ENCODE measurements at regions not wholly inside any gene's neighbourhood (a gene's known extent, or its start where the extent isn't known, plus 50 kb on each side); places are given as distances from the start of the nearest gene placed in this dataset.

DNA sequence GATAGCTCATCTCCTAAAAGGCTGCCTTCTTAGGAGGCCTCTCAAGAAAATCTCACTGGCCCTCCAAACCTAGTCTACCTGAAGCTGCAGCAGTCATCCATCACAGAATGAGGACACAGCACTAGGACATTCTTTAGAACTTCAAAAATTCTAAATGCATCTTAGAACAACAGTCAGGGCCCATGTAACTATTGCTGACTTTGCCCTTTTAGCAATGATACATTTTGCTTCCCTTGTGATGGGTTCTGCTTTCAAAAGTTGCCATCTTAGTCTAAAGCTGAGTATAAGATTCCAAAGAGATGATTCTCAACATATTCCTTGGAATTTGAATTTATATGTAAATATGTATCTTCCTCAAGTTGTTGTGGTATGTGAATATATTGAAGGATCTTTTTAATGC is 793.0 kb downstream of the RAB28 start:
- Histone ChIP-seq H3K36me3 (no peaks in the 10 kb centered on the region), H3K4me3 (no peak overlapping the region), H3K27me3 (replicated peaks; ENCODE audit: insufficient read depth) (no peaks in the 10 kb centered on the region), H3K4me1 (ENCODE audit: control insufficient read depth in 1 of 2, low read depth in 2 of 2) (no peaks in the 10 kb centered on the region), H3K27ac (no peak overlapping the region), H3K9me3 (no peaks in the 10 kb centered on the region)
- DNase-seq (ENCODE audit: low spot score) (no peak), ATAC-seq (ENCODE audit: insufficient number of reproducible peaks, low FRiP score, low read depth) (no peak)
- TF ChIP-seq, protein P1, sequence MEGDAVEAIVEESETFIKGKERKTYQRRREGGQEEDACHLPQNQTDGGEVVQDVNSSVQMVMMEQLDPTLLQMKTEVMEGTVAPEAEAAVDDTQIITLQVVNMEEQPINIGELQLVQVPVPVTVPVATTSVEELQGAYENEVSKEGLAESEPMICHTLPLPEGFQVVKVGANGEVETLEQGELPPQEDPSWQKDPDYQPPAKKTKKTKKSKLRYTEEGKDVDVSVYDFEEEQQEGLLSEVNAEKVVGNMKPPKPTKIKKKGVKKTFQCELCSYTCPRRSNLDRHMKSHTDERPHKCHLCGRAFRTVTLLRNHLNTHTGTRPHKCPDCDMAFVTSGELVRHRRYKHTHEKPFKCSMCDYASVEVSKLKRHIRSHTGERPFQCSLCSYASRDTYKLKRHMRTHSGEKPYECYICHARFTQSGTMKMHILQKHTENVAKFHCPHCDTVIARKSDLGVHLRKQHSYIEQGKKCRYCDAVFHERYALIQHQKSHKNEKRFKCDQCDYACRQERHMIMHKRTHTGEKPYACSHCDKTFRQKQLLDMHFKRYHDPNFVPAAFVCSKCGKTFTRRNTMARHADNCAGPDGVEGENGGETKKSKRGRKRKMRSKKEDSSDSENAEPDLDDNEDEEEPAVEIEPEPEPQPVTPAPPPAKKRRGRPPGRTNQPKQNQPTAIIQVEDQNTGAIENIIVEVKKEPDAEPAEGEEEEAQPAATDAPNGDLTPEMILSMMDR (IDR thresholded peaks at IDR 0.05): no peak

DNA sequence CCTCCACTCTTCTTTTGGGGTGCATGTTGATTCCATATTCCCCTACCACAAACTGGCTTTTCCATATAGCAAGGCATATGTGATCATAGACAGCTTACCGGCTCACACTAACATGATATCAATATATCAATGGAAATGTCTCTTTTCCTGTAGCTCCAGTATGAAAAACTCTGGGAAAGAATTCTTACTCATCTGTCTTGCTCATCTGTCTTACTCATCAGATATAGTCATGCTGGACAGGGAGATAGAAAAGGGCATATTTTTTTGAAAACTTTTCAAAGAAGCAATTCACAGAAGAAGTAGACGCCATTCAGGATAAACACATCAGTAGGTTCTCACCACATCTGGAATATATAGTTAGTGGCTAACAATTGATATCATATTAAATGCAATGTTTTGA is 794.7 kb downstream of the RAB28 start:
- Histone ChIP-seq H3K27ac (no peak overlapping the region), H3K36me3 (no peaks in the 10 kb centered on the region), H3K27me3 (replicated peaks; ENCODE audit: insufficient read depth) (no peaks in the 10 kb centered on the region), H3K9me3 (no peaks in the 10 kb centered on the region), H3K4me3 (no peak overlapping the region), H3K4me1 (ENCODE audit: control insufficient read depth in 1 of 2, low read depth in 2 of 2) (no peaks in the 10 kb centered on the region)
- TF ChIP-seq, protein P1 (IDR thresholded peaks at IDR 0.05): no peak
- DNase-seq (ENCODE audit: low spot score) (no peak), ATAC-seq (ENCODE audit: insufficient number of reproducible peaks, low FRiP score, low read depth) (no peak)

DNA sequence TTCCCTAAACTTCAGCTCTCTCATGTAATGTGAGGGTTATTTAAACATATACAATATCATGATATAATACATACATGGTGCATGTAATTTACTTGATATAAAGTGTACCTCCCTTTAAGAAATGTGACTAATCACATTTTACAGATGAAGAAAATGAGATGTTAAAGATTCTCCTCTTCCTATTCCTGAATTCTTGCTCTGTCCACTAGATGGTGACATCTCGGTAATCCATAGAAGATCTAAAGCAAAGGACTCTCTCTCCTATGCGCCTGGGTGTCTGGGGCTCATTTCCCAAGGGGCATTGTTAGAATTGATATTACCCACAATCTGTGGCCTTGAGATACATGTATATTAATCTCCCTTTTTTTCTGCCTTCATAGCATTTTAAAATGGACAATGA is 804.9 kb downstream of the RAB28 start:
- no peaks in the 10 kb centered on the region for H3K27me3 ChIP-seq (replicated peaks; ENCODE audit: insufficient read depth)
- DNase-seq (ENCODE audit: low spot score) (no peak), ATAC-seq (ENCODE audit: insufficient number of reproducible peaks, low FRiP score, low read depth) (no peak)
- no peaks in the 10 kb centered on the region for H3K36me3 ChIP-seq
- no peak overlapping the region for H3K4me3 ChIP-seq
- H3K9me3 ChIP-seq: peaks cover 3% of the 10 kb centered on the region
- H3K4me1 ChIP-seq (ENCODE audit: control insufficient read depth in 1 of 2, low read depth in 2 of 2): no peaks in the 10 kb centered on the region
- no peak overlapping the region for H3K27ac ChIP-seq
- TF ChIP-seq, protein P1 (IDR thresholded peaks at IDR 0.05): no peak

DNA sequence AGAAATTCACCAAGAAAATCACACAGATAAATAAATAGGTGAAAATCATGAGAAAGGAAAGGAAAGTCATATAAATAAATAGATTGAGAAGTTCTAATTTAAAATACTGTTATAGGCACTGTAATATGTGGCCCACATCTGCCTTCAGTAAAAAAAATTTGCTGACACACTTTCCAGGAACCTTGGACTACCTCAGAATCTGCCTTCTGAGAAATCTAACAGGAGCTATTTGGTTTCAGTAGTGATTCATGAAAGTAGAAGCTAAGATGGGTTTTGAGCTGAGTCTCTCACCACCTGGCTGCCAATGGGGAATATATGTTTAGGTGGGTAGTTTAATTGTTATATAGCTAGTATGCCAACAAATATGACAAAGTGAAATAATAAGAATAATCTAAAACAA is 810.0 kb downstream of the RAB28 start:
- TF ChIP-seq, protein P1 (IDR thresholded peaks at IDR 0.05): no peak
- Histone ChIP-seq H3K4me1 (ENCODE audit: control insufficient read depth in 1 of 2, low read depth in 2 of 2) (no peaks in the 10 kb centered on the region), H3K27ac (no peak overlapping the region), H3K36me3 (no peaks in the 10 kb centered on the region), H3K9me3 (peaks cover 3% of the 10 kb centered on the region), H3K27me3 (replicated peaks; ENCODE audit: insufficient read depth) (no peaks in the 10 kb centered on the region), H3K4me3 (no peak overlapping the region)
- no peak for ATAC-seq (ENCODE audit: insufficient number of reproducible peaks, low FRiP score, low read depth)
- DNase-seq (ENCODE audit: low spot score): no peak

DNA sequence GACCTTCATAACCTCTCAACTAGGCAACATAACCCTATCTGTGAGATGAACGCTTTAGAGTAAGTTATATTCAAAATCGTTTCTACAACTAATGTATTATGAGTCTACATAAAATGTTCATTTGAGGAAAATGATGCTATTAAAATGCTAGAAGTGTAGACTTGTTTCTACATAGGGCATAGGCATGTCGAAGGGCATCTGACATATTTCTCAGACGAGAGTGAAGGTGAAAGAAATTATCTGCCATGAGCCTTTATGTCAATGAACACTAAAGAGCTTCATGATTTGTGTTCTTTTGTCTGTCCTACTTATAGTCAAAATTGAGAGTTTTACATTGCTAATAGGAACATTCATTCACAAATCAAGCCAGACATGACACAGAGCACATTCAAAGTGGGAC is 811.8 kb downstream of the RAB28 start:
- no peak overlapping the region for H3K4me3 ChIP-seq
- no peak overlapping the region for H3K27ac ChIP-seq
- H3K36me3 ChIP-seq: no peaks in the 10 kb centered on the region
- peaks cover 3% of the 10 kb centered on the region for H3K9me3 ChIP-seq
- TF ChIP-seq, protein P1 (IDR thresholded peaks at IDR 0.05): no peak
- ATAC-seq (ENCODE audit: insufficient number of reproducible peaks, low FRiP score, low read depth): no peak
- no peaks in the 10 kb centered on the region for H3K4me1 ChIP-seq (ENCODE audit: control insufficient read depth in 1 of 2, low read depth in 2 of 2)
- H3K27me3 ChIP-seq (replicated peaks; ENCODE audit: insufficient read depth): no peaks in the 10 kb centered on the region
- DNase-seq (ENCODE audit: low spot score): no peak
